ENCODE measurements at regions not wholly inside any gene's neighbourhood (a gene's known extent, or its start where the extent isn't known, plus 50 kb on each side); places are given as distances from the start of the nearest gene placed in this dataset.
"Not testable (repeated sequence)": the region's sequence is repeated elsewhere in the genome, so short reads cannot be mapped to it uniquely, and the experiment has no call there.

DNA sequence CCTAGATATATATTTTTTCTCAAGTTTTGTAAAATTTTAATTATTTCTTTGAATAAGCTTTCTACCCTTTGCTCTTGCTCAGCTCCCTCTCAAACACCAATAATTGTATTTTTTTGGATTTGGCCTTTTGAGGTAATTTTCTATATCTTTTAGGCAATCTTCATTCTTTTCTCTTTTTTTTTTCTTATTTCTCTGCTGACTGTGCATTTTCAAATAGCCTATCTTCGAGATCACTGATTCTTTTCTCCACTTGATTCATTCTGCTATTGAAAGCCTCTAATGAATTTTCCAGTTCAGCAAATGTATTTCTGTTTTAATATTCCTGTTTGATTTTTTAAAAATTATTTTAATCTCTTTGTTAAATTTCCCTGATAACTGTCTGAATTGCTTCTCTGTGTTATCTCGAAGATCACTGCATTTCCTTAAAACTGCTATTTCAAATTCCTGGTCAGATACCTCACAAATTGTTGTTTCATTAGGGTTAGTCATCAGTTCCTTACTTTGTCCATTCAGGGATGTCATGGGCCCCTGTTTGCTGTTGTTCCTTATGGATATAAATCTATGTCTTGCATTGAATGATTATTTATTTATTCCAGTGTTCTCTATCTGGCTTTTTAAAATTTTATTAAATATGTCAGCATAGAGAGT, 100.1 kb upstream of the UNC5B start:
- no peaks in the 10 kb centered on the region for H3K36me3 ChIP-seq
- no peak overlapping the region for H3K27ac ChIP-seq
- DNase-seq: no peak
- no peak overlapping the region for H3K4me3 ChIP-seq
- peaks cover 0 to 15% (median 6%) of the 10 kb centered on the region in 4 donors for H3K9me3 ChIP-seq
- H3K27me3 ChIP-seq: no peaks in the 10 kb centered on the region
- no peaks in the 10 kb centered on the region for H3K4me1 ChIP-seq
- TF ChIP-seq POLR2A (IDR thresholded peaks at IDR 0.05): no peak
- TF ChIP-seq, protein P1, sequence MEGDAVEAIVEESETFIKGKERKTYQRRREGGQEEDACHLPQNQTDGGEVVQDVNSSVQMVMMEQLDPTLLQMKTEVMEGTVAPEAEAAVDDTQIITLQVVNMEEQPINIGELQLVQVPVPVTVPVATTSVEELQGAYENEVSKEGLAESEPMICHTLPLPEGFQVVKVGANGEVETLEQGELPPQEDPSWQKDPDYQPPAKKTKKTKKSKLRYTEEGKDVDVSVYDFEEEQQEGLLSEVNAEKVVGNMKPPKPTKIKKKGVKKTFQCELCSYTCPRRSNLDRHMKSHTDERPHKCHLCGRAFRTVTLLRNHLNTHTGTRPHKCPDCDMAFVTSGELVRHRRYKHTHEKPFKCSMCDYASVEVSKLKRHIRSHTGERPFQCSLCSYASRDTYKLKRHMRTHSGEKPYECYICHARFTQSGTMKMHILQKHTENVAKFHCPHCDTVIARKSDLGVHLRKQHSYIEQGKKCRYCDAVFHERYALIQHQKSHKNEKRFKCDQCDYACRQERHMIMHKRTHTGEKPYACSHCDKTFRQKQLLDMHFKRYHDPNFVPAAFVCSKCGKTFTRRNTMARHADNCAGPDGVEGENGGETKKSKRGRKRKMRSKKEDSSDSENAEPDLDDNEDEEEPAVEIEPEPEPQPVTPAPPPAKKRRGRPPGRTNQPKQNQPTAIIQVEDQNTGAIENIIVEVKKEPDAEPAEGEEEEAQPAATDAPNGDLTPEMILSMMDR (IDR thresholded peaks at IDR 0.05): no peak

DNA sequence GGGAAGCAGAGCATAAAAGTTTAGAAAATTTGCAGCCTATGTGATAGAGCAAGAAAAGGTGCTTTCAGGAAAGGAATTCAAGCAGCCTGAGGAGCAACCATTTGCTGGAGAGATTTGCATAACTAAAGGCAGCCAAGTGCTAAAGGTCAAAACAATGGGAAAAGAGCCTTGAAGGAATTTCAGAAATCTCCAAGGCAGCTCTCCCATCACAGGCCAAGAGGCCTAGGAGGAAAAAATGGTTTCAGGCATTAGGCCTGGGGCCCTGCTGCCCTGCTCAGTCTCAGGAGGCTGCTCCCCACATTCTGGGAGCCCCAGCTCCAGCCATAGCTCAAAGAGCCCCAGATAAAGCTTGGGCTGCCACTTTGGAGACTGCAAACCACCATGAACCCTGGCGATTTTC, 95.9 kb upstream of the UNC5B start:
- H3K4me3 ChIP-seq: no peak overlapping the region
- H3K27ac ChIP-seq: no peak overlapping the region
- H3K27me3 ChIP-seq: no peaks in the 10 kb centered on the region
- H3K4me1 ChIP-seq: no peaks in the 10 kb centered on the region
- H3K36me3 ChIP-seq: no peaks in the 10 kb centered on the region
- DNase-seq: no peak
- TF ChIP-seq, protein P1 (IDR thresholded peaks at IDR 0.05): no peak
- TF ChIP-seq POLR2A (IDR thresholded peaks at IDR 0.05): no peak
- H3K9me3 ChIP-seq: peaks cover 0 to 21% (median 10%) of the 10 kb centered on the region in 4 donors

DNA sequence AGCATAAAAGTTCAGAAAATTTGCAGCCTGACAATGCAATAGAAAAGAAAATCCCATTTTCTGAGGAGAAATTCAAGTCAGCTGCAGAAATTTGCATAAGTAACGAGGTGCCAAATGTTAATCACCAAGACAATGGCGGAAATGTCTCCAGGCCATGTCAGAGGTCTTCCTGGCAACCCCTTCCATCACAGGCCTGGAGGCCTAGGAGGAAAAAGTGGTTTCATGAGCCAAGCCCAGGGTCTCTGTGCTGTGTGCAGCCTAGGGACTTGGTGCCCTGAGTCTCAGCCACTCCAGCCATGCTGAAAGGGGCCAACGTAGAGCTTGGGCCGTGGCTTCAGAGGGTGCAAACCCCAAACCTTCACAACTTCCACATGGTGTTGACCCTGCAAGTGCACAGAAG, 94.8 kb upstream of the UNC5B start:
- H3K36me3 ChIP-seq, DNase-seq, H3K4me3 ChIP-seq, H3K4me1 ChIP-seq, H3K27me3 ChIP-seq, H3K27ac ChIP-seq: not testable (repeated sequence)
- H3K9me3 ChIP-seq: peaks cover 0 to 21% (median 10%) of the 10 kb centered on the region in 4 donors

DNA sequence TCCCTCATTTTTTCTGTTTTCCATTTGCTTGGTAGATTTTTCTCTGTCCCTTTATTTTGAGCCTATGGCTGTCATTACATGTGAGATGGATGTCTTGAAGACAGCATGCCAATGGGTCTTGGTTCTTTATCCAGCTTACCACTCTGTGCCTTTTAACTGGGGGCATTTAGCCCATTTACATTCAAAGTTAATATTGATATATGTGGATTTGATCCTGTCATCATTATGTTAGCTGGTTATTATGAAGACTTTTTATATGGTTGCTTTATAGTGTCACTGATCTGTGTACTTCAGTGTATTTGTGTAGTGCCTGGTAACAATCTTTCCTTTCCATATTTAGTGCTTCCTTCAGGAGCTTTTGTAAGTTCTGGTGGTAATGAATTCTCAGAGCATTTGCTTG, 89.3 kb upstream of the UNC5B start:
- H3K9me3 ChIP-seq: peaks cover 0 to 3% (median 0%) of the 10 kb centered on the region in 4 donors
- DNase-seq: no peak
- no peak overlapping the region for H3K4me3 ChIP-seq
- TF ChIP-seq, protein P1 (IDR thresholded peaks at IDR 0.05): no peak
- TF ChIP-seq POLR2A (IDR thresholded peaks at IDR 0.05): no peak
- no peaks in the 10 kb centered on the region for H3K27me3 ChIP-seq
- H3K27ac ChIP-seq: no peak overlapping the region
- H3K4me1 ChIP-seq: no peaks in the 10 kb centered on the region
- H3K36me3 ChIP-seq: no peaks in the 10 kb centered on the region

DNA sequence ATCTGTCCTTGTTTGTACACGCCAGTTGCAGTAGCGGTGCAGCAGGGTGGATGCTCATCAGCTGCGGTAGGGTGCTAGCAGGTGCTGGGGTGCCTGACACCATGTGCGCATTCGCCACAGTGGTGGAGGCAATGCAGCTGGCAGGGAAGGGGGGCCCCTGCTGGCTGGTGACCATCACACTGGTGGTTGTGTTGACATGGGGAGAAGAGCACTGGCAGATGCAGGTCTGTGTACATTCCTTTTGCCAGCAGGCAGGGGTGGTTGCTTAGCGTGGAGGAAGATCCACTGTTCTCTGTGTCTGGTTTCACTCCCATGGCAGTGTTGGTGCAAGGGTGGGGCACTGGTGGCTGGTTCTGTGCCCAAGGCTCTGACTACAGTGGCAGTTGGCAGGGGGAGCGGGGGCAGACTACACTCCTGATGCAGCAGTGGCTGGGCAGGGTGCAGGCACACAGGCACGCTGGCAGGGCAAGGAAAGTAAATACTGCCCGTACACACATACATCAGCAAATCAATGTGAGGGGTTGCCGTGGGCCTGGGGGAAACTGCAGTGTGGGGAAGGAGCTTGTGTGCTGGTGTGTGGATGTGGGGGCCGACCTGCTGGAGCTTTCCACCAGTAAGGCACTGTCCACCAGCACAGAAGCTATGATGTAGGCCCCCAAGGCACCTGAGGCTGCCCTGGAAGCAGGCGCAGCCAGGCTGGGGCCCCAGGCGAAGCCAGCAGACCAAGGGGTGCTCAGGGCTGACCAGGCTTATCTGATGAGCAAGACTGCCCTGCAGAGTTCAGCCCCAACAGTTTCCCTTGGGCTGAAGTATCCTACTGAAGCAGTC, 87.2 kb upstream of the UNC5B start:
- H3K9me3 ChIP-seq: no peaks in the 10 kb centered on the region
- H3K36me3 ChIP-seq: no peaks in the 10 kb centered on the region
- H3K27me3 ChIP-seq: no peaks in the 10 kb centered on the region
- H3K27ac ChIP-seq: no peak overlapping the region
- TF ChIP-seq, protein P1 (IDR thresholded peaks at IDR 0.05): no peak
- TF ChIP-seq POLR2A (IDR thresholded peaks at IDR 0.05): no peak
- H3K4me3 ChIP-seq: no peak overlapping the region
- no peak for DNase-seq
- no peaks in the 10 kb centered on the region for H3K4me1 ChIP-seq

DNA sequence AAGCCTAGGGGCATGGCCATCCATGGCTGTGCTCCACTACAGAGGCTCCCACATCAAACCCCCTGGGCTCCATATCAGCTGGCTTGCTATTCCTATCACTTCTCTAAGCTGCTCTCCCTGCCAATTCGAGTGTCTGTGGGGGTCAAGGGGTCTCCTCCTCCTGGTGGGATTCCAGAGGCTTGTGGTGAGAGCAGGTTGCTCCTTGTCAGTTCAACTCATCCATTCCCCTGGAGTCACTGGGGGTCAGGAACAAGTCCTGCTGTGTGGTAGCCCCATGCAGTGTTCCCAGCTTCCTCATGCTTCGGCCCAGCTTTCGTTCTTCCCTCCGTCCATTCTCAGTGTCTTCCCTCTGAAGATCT, 86.6 kb upstream of the UNC5B start:
- no peak for DNase-seq
- TF ChIP-seq, protein P1 (IDR thresholded peaks at IDR 0.05): no peak
- no peak for TF ChIP-seq POLR2A (IDR thresholded peaks at IDR 0.05)
- H3K27ac ChIP-seq: no peak overlapping the region
- H3K9me3 ChIP-seq: no peaks in the 10 kb centered on the region
- no peaks in the 10 kb centered on the region for H3K36me3 ChIP-seq
- no peaks in the 10 kb centered on the region for H3K4me1 ChIP-seq
- H3K27me3 ChIP-seq: no peaks in the 10 kb centered on the region
- H3K4me3 ChIP-seq: no peak overlapping the region
